SK-N-MC (cell line): ENCODE measurements at regions not wholly inside any gene's neighbourhood (a gene's known extent, or its start where the extent isn't known, plus 50 kb on each side); places are given as distances from the start of the nearest gene placed in this dataset.

Experiments used
- EZH2 ChIP-seq: fragments of 200-600 bp; sonication (generic); IDR thresholded peaks from one replicate; pipeline ENCODE4 v1.6.1; 2017; ENCODE audit warnings: antibody characterized with exemption
- POLR2AphosphoS5 ChIP-seq: IDR thresholded peaks from 2 replicates; pipeline ENCODE4 v1.6.1; 2012; ENCODE audit warnings: mild to moderate bottlenecking, low read depth, low read length, borderline replicate concordance

DNA sequence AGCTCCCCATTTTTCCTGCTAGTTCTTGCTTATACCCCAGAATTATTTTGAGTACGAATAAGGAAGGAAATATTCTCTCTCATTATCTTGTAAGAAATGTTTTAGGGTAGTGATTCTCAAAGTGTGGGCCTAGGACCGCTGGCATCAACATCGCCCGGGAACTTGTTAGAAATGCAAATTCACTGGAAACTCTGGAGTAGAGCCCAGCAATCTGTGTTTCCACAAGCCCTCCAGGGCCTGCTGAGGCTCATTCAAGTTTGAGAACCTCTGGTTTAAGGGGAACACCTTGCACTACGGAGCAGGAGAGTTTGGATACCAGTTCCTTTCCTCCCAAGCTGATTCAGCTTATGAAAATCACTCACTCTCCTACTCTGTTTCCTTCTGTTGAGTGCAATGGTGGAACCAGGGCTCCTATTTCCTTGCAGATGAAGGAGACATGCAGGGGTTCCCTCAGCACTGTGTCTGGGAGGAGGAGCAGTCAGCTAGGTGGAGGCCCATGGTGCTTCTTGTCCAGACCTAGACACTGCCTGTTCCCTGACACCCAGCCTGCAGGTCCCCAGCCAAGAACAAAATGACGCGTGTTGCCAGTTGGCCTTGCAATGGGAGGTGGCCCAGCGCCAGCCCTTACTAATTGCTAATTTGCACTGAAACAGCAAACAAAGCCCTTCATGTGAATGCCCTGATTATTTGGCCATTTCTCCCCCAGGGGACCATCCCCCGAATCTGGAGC, 68.5 kb downstream of the CYTL1 start:
- TF ChIP-seq POLR2AphosphoS5 (no peak), EZH2 (no peak)
